ENCODE measurements at regions not wholly inside any gene's neighbourhood (a gene's known extent, or its start where the extent isn't known, plus 50 kb on each side); places are given as distances from the start of the nearest gene placed in this dataset.

GRCh38 chr3:119091936-119092677 is 53.9 kb upstream of the TEX55 start:
- CTCF ChIA-PET, result interaction anchor here (0.6 to 11.1 kb wide), 3 partner anchors 92 to 211 kb away, joined by 3 to 331 read pairs (median 3); no protein-coding TSS in a partner anchor
- intact Hi-C loops (cut with DNase I, micrococcal nuclease), result no loop called here
- Mint-ChIP-seq H3K27me3 (no peaks in the 10 kb centered on the region), H3K4me1 (no peaks in the 10 kb centered on the region), H3K27ac (no peak overlapping the region), H3K9me3 (ENCODE audit: low read depth) (no peaks in the 10 kb centered on the region), H3K4me3 (no peak overlapping the region), H3K36me3 (ENCODE audit: low read depth) (no peaks in the 10 kb centered on the region)
- no peak for ATAC-seq
- no peak for DNase-seq
- POLR2A ChIA-PET, result no interaction called here

- intact Hi-C loops (cut with DNase I, micrococcal nuclease), result no loop called here
- peaks cover 5% of the 10 kb centered on the region for H3K27me3 Mint-ChIP-seq
- H3K9me3 Mint-ChIP-seq (ENCODE audit: low read depth), result no peaks in the 10 kb centered on the region
- H3K4me3 Mint-ChIP-seq, result no peak overlapping the region
- H3K36me3 Mint-ChIP-seq (ENCODE audit: low read depth), result no peaks in the 10 kb centered on the region
- ChIA-PET CTCF (interaction anchor here (0.6 to 1.0 kb wide), 2 partner anchors 202 to 212 kb away, joined by 3 read pairs; no protein-coding TSS in a partner anchor), POLR2A (no interaction called here)
- ATAC-seq, result no peak
- no peak for DNase-seq
- H3K27ac Mint-ChIP-seq, result no peak overlapping the region
- no peaks in the 10 kb centered on the region for H3K4me1 Mint-ChIP-seq
Measured at GRCh38 chr3:119087799-119088198, 53.2 kb upstream of the IGSF11 start.

GRCh38 chr3:119085070-119085439 is 50.4 kb upstream of the IGSF11 start:
- no peak overlapping the region for H3K4me3 Mint-ChIP-seq
- no peak for DNase-seq
- no peak overlapping the region for H3K27ac Mint-ChIP-seq
- POLR2A ChIA-PET, result no interaction called here
- intact Hi-C loops (cut with DNase I, micrococcal nuclease), result no loop called here
- ATAC-seq, result no peak
- H3K9me3 Mint-ChIP-seq (ENCODE audit: low read depth), result no peaks in the 10 kb centered on the region
- CTCF ChIA-PET, result interaction anchor here (0.7 to 1.1 kb wide), 3 partner anchors 156 to 203 kb away, joined by 3 to 6 read pairs (median 5); no protein-coding TSS in a partner anchor
- no peaks in the 10 kb centered on the region for H3K4me1 Mint-ChIP-seq
- H3K36me3 Mint-ChIP-seq (ENCODE audit: low read depth), result no peaks in the 10 kb centered on the region
- peaks cover 5% of the 10 kb centered on the region for H3K27me3 Mint-ChIP-seq

- peaks cover 5% of the 10 kb centered on the region for H3K27me3 Mint-ChIP-seq
- intact Hi-C loops (cut with DNase I, micrococcal nuclease), result no loop called here
- H3K36me3 Mint-ChIP-seq (ENCODE audit: low read depth), result no peaks in the 10 kb centered on the region
- H3K9me3 Mint-ChIP-seq (ENCODE audit: low read depth), result no peaks in the 10 kb centered on the region
- no peak overlapping the region for H3K4me3 Mint-ChIP-seq
- H3K4me1 Mint-ChIP-seq, result no peaks in the 10 kb centered on the region
- H3K27ac Mint-ChIP-seq, result no peak overlapping the region
- CTCF ChIA-PET, result interaction anchor here (1.3 kb wide), 1 partner anchor 200 kb away, joined by 3 read pairs; no protein-coding TSS in a partner anchor
- POLR2A ChIA-PET, result no interaction called here
- ATAC-seq (no peak), DNase-seq (no peak)
Measured at GRCh38 chr3:119084371-119085069, 49.9 kb upstream of the IGSF11 start.

All from activated CD4-positive, alpha-beta T cell treated with anti-CD3 and anti-CD28 coated beads for 36 hours (primary cell).